Caco-2 (cell line): ENCODE measurements at regions not wholly inside any gene's neighbourhood (a gene's known extent, or its start where the extent isn't known, plus 50 kb on each side); places are given as distances from the start of the nearest gene placed in this dataset.
"Not testable (repeated sequence)": the region's sequence is repeated elsewhere in the genome, so short reads cannot be mapped to it uniquely, and the experiment has no call there.

Experiments used
- BruUV-seq: library from RNA; stranded (reverse); fragments of 400-500 nt; replicated peaks from 2 replicates; lab custom pipeline; 2021; lab: Mats Ljungman, UMichigan
- CTCF ChIA-PET: fragments of 300-600 bp; sonication (Branson Sonifier 250); formaldehyde crosslinking; loops from one replicate; lab custom pipeline; 2022; ENCODE audit warnings: antibody characterized with exemption; lab: Charles Lee
- POLR2A ChIA-PET: fragments of 300-600 bp; sonication (Branson Sonifier 250); formaldehyde crosslinking; loops from one replicate; lab custom pipeline; 2022; ENCODE audit warnings: antibody characterized with exemption; lab: Charles Lee
- DNase-seq, 2 experiments: peaks; one replicate each; pipeline versions ENCODE4 v3.0.0 to v3.0.0-alpha.2; 2020 to 2022
- H3K27me3 ChIP-seq: replicated peaks from 2 replicates; pipeline ENCODE4 v1.6.0; 2011; ENCODE audit warnings: low read length; ENCODE audit not compliant: control insufficient read depth, insufficient read depth
- H3K36me3 ChIP-seq: 2 replicates; pipeline ENCODE4 v1.5.1; 2011; ENCODE audit warnings: low read length; ENCODE audit not compliant: control insufficient read depth, insufficient read depth
- H3K4me1 ChIP-seq: fragments of 250-450 bp; sonication (Bioruptor Pico); 2 replicates; pipeline ENCODE4 v1.5.1; 2020; ENCODE audit warnings: mild to moderate bottlenecking
- H3K4me3 ChIP-seq: 2 replicates; pipeline ENCODE4 v1.5.1; 2011; ENCODE audit warnings: low read depth, mild to moderate bottlenecking, control low read depth, low read length
- H3K9me3 ChIP-seq: fragments of 250-450 bp; sonication (Bioruptor Pico); 2 replicates; pipeline ENCODE4 v1.5.1; 2020; ENCODE audit warnings: mild to moderate bottlenecking, moderate library complexity
- H3K27ac Mint-ChIP-seq: one replicate; pipeline ENCODE4 v1.8.0; 2022; ENCODE audit warnings: mixed read lengths; ENCODE audit not compliant: unreplicated experiment
- H3K27me3 Mint-ChIP-seq: one replicate; pipeline ENCODE4 v1.8.0; 2022; ENCODE audit warnings: mixed read lengths; ENCODE audit not compliant: insufficient read depth, unreplicated experiment
- H3K36me3 Mint-ChIP-seq: one replicate; pipeline ENCODE4 v1.8.0; 2022; ENCODE audit warnings: mild to moderate bottlenecking, mixed read lengths; ENCODE audit not compliant: insufficient read depth, unreplicated experiment
- H3K4me1 Mint-ChIP-seq: one replicate; pipeline ENCODE4 v1.8.0; 2022; ENCODE audit warnings: low read depth, mixed read lengths; ENCODE audit not compliant: unreplicated experiment
- H3K4me3 Mint-ChIP-seq: one replicate; pipeline ENCODE4 v1.8.0; 2022; ENCODE audit warnings: mild to moderate bottlenecking, moderate library complexity, mixed read lengths; ENCODE audit not compliant: unreplicated experiment
- H3K9me3 Mint-ChIP-seq: one replicate; pipeline ENCODE4 v1.8.0; 2022; ENCODE audit warnings: mixed read lengths; ENCODE audit not compliant: unreplicated experiment
- CTCF ChIP-seq, 2 experiments: fragments of 200-600 bp in 1 of 2; IDR thresholded peaks; 1 replicate in 1 of 2; 2 replicates in 1 of 2; pipeline versions ENCODE4 v1.5.1 to v1.8.0; 2011 to 2022; ENCODE audit warnings: antibody characterized with exemption in 1 of 2, control low read depth in 1 of 2, inconsistent platforms in 1 of 2, low read depth in 1 of 2, low read length in 1 of 2, mild to moderate bottlenecking in 1 of 2, moderate library complexity in 1 of 2; ENCODE audit not compliant: insufficient read depth in 1 of 2, severe bottlenecking in 1 of 2, unreplicated experiment in 1 of 2
- intact Hi-C: fragments of 100-400 bp; cut with micrococcal nuclease; formaldehyde crosslinking; loops from one replicate; pipeline ENCODE4 v1.10.0; 2022; ENCODE audit not compliant: unreplicated experiment

GRCh38 chr5:104048231-104048630 lies 485.6 kb upstream of the NUDT12 start:
- Mint-ChIP-seq H3K27me3 (no peaks in the 10 kb centered on the region), H3K27ac (no peak overlapping the region), H3K4me1 (no peaks in the 10 kb centered on the region), H3K9me3 (no peaks in the 10 kb centered on the region), H3K4me3 (no peak overlapping the region), H3K36me3 (no peaks in the 10 kb centered on the region)
- no peak overlapping the region for H3K4me3 ChIP-seq
- DNase-seq, result no peak
- no peak for TF ChIP-seq CTCF (IDR thresholded peaks at IDR 0.05; ENCODE audit: insufficient read depth in 1 of 2, low read depth in 1 of 2, low read length in 1 of 2, severe bottlenecking in 1 of 2, unreplicated experiment in 1 of 2)
- H3K36me3 ChIP-seq, result no peaks in the 10 kb centered on the region
- H3K4me1 ChIP-seq, result no peaks in the 10 kb centered on the region
- CTCF ChIA-PET, result no interaction called here
- POLR2A ChIA-PET, result no interaction called here
- BruUV-seq, result no TSS peak
- no peaks in the 10 kb centered on the region for H3K9me3 ChIP-seq
- intact Hi-C loops, result no loop called here
- no peaks in the 10 kb centered on the region for H3K27me3 ChIP-seq

DNA sequence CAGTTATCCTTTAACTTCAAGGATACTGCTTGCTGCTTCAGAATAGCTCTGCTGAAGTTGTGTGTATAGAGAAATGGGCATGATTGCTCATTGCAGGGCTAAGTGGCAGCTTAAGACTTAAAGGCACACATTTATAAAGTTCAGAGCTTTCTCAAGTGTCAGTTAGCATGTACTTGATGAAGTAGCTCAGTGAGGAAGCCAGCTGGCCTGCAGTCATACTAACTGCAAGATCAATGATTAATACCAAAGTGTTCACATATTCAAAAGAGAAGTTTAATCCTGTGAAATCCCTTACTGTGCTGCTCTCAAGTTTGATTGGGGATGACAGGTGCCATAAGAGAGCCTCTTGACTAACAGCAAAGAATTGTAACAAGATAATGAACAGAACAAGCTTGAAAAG lies 483.4 kb upstream of the NUDT12 start:
- TF ChIP-seq CTCF (IDR thresholded peaks at IDR 0.05; ENCODE audit: insufficient read depth in 1 of 2, low read depth in 1 of 2, low read length in 1 of 2, severe bottlenecking in 1 of 2, unreplicated experiment in 1 of 2), result no peak
- Histone ChIP-seq H3K9me3 (no peaks in the 10 kb centered on the region), H3K27me3 (no peaks in the 10 kb centered on the region), H3K4me1 (no peaks in the 10 kb centered on the region), H3K4me3 (no peak overlapping the region), H3K36me3 (no peaks in the 10 kb centered on the region)
- no peak for DNase-seq
- Mint-ChIP-seq H3K4me1 (no peaks in the 10 kb centered on the region), H3K27me3 (peaks cover 4% of the 10 kb centered on the region), H3K4me3 (no peak overlapping the region), H3K36me3 (no peaks in the 10 kb centered on the region), H3K9me3 (no peaks in the 10 kb centered on the region), H3K27ac (no peak overlapping the region)
- ChIA-PET POLR2A (no interaction called here), CTCF (no interaction called here)
- no TSS peak for BruUV-seq
- intact Hi-C loops, result no loop called here

DNA sequence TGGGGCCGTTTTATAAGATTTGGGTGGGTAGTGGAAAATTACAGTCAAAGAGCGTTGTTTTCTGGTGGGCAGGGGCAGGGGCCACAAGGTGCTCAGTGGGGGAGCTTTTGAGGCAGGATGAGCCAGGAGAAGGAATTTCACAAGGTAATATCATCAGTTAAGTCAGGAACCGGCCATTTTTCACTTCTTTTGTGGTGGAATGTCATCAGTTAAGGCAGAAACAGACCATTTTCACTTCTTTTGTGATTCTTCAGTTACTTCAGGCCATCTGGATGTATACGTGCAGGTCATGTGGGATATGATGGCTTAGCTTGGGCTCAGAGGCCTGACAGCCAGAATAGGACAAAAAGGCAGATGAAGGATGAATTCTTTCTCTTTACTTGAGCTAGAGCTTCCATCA lies 477.3 kb upstream of the NUDT12 start:
- DNase-seq, H3K4me3 Mint-ChIP-seq, H3K27ac Mint-ChIP-seq, H3K36me3 Mint-ChIP-seq, POLR2A ChIA-PET, H3K9me3 Mint-ChIP-seq, H3K4me1 Mint-ChIP-seq, H3K27me3 Mint-ChIP-seq, H3K9me3 ChIP-seq, H3K4me3 ChIP-seq, H3K36me3 ChIP-seq, H3K4me1 ChIP-seq, intact Hi-C loops, CTCF ChIA-PET, H3K27me3 ChIP-seq, BruUV-seq: not testable (repeated sequence)

- H3K27me3 Mint-ChIP-seq, H3K36me3 Mint-ChIP-seq, H3K9me3 ChIP-seq, H3K4me3 ChIP-seq, H3K4me1 ChIP-seq, H3K4me1 Mint-ChIP-seq, intact Hi-C loops, H3K27ac Mint-ChIP-seq, CTCF ChIA-PET, DNase-seq, H3K9me3 Mint-ChIP-seq, H3K27me3 ChIP-seq, BruUV-seq, H3K36me3 ChIP-seq, POLR2A ChIA-PET, H3K4me3 Mint-ChIP-seq: not testable (repeated sequence)
Observed at GRCh38 chr5:104037136-104037535, 474.5 kb upstream of the NUDT12 start.

GRCh38 chr5:104033186-104033585 lies 470.6 kb upstream of the NUDT12 start:
- H3K4me3 ChIP-seq, H3K4me1 ChIP-seq, H3K27me3 Mint-ChIP-seq, POLR2A ChIA-PET, BruUV-seq, intact Hi-C loops, H3K4me3 Mint-ChIP-seq, H3K9me3 ChIP-seq, H3K27me3 ChIP-seq, H3K4me1 Mint-ChIP-seq, H3K36me3 Mint-ChIP-seq, H3K27ac Mint-ChIP-seq, H3K36me3 ChIP-seq, H3K9me3 Mint-ChIP-seq, DNase-seq, CTCF ChIA-PET: not testable (repeated sequence)
